Stimulated activated CD4-positive, alpha-beta T cell treated with anti-CD3 and anti-CD28 coated beads, Interleukin-1b, Interleukin-23, amount 100 ng/mL, for 48 hours (primary cell): ENCODE measurements at regions not wholly inside any gene's neighbourhood (a gene's known extent, or its start where the extent isn't known, plus 50 kb on each side); places are given as distances from the start of the nearest gene placed in this dataset.

Source experiments
- DNase-seq: peaks from one replicate; pipeline ENCODE4 v3.0.0-alpha.2; 2020

GRCh38 chr4:153109296-153109849 is 94.9 kb upstream of the TRIM2 start:
- no peak for DNase-seq

GRCh38 chr4:153110739-153111138 is 93.5 kb upstream of the TRIM2 start:
- DNase-seq = no peak

- no peak for DNase-seq
Measured at GRCh38 chr4:153111426-153112040, 92.7 kb upstream of the TRIM2 start.

GRCh38 chr4:153112041-153112441 is 92.2 kb upstream of the TRIM2 start:
- peak; percentile 61 for DNase-seq

- DNase-seq = peak; percentile 23
Measured at GRCh38 chr4:153113061-153113837, 91.0 kb upstream of the TRIM2 start.

GRCh38 chr4:153113838-153114105 is 90.5 kb upstream of the TRIM2 start:
- no peak for DNase-seq

- DNase-seq = peak; percentile 69
Measured at GRCh38 chr4:153114771-153115321, 89.4 kb upstream of the TRIM2 start.

- peak; percentile 79 for DNase-seq
Measured at GRCh38 chr4:153115322-153116290, 88.6 kb upstream of the TRIM2 start.

GRCh38 chr4:153116291-153116680 is 88.0 kb upstream of the TRIM2 start:
- no peak for DNase-seq

- DNase-seq = no peak
Measured at GRCh38 chr4:153116801-153117200, 87.4 kb upstream of the TRIM2 start.

- no peak for DNase-seq
Measured at GRCh38 chr4:153117554-153117953, 86.7 kb upstream of the TRIM2 start.

GRCh38 chr4:153119626-153120025 is 84.6 kb upstream of the TRIM2 start:
- DNase-seq = no peak

GRCh38 chr4:153120235-153120634 is 84.0 kb upstream of the TRIM2 start:
- no peak for DNase-seq

- DNase-seq = no peak
Measured at GRCh38 chr4:153122855-153123254, 81.4 kb upstream of the TRIM2 start.

GRCh38 chr4:153126137-153126536 is 78.1 kb upstream of the TRIM2 start:
- DNase-seq = no peak

- peak; percentile 79 for DNase-seq
Measured at GRCh38 chr4:153127760-153128494, 76.3 kb upstream of the TRIM2 start.

GRCh38 chr4:153131596-153131995 is 72.6 kb upstream of the TRIM2 start:
- DNase-seq = no peak

- no peak for DNase-seq
Measured at GRCh38 chr4:153137159-153137558, 67.1 kb upstream of the TRIM2 start.

- DNase-seq = no peak
Measured at GRCh38 chr4:153137677-153138630, 66.3 kb upstream of the TRIM2 start.

GRCh38 chr4:153138736-153139135 is 65.5 kb upstream of the TRIM2 start:
- no peak for DNase-seq

- no peak for DNase-seq
Measured at GRCh38 chr4:153140294-153140693, 63.9 kb upstream of the TRIM2 start.
